ENCODE measurements at regions not wholly inside any gene's neighbourhood (a gene's known extent, or its start where the extent isn't known, plus 50 kb on each side); places are given as distances from the start of the nearest gene placed in this dataset.

DNA sequence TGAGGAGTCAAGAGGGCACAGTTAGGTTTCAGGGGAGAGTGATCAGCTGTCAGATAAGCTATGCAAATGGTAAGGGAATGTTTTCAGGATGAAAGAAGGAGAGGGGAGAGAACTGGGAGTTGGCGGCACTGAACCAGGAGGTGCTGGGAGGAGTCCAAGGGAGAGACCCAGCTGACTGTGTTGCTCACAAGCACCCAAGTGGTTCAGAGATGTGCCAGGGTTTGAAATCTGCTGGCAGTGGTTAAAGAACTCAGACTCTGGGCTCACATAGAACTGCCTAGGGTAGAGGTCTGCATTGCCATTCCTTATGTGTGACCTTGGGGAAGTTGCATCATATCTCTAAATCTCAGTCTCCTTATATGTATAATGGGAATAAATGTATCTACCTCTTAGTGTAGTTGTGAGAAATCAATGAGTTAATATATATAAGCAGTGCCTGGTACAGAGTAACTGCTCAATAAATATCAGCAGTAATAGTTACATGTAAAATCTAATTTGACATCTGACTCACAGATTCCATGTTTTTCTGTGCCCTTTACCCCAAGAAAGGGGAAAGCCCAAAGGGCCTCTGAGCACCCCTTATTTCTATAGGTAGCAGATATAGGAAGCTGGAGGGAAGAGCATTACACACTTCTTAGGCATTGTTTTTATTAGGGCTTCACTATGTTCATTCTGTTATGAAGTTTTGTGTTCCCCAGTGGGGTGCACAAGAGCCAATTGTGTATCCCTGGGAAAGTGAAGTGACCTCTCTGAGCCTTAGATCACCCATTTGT, 66.9 kb upstream of the SESN3 start:
- WGBS (ENCODE audit: extremely low coverage, insufficient read length, low lambda C conversion rate) = no CpG with 5 or more reads among the region's 1 CpG
- Histone ChIP-seq H3K27ac (ENCODE audit: insufficient read length, low read depth, low read length) (no peak overlapping the region), H3K4me2 (ENCODE audit: insufficient read depth, insufficient read length, low read length) (no peak overlapping the region)

More for the DNA sequence above, 66.9 kb upstream of the SESN3 start:
- Histone ChIP-seq H3K18ac (ENCODE audit: insufficient read length, low read depth, low read length) (no peak overlapping the region), H2AFZ (ENCODE audit: low read length) (no peak overlapping the region), H3K9ac (ENCODE audit: extremely low read depth, insufficient read length, low read length) (no peak overlapping the region), H3K4ac (ENCODE audit: low read depth, low read length) (no peak overlapping the region), H2BK120ac (ENCODE audit: low read depth, low read length, poor library complexity, severe bottlenecking) (no peak overlapping the region), H3K79me2 (ENCODE audit: insufficient read depth, low read length) (no peaks in the 10 kb centered on the region), H2BK15ac (ENCODE audit: low read depth, low read length) (no peak overlapping the region), H3K23ac (ENCODE audit: insufficient read length, low read depth, low read length) (no peak overlapping the region), H2AK5ac (ENCODE audit: insufficient read length, low read length) (no peak overlapping the region), H3K56ac (ENCODE audit: insufficient read length, low read depth, low read length) (no peak overlapping the region), H2BK12ac (ENCODE audit: insufficient read length, low read depth, low read length) (no peak overlapping the region), H4K20me1 (ENCODE audit: control insufficient read depth, insufficient read depth, insufficient read length) (no peaks in the 10 kb centered on the region), H3K23me2 (ENCODE audit: insufficient read length, low read depth, low read length, poor library complexity, severe bottlenecking) (no peaks in the 10 kb centered on the region), H3T11ph (ENCODE audit: low read length) (no peak overlapping the region), H3K14ac (ENCODE audit: insufficient read depth, low read length) (no peak overlapping the region), H4K8ac (replicated peaks; ENCODE audit: insufficient read length, low read depth, low read length) (no peak overlapping the region), H3K4me1 (ENCODE audit: insufficient read depth, low read length) (peaks cover 8% of the 10 kb centered on the region; the same call in 1 of the 2 replicates), H4K91ac (ENCODE audit: insufficient read length, low read depth, low read length) (no peak overlapping the region), H3K79me1 (ENCODE audit: insufficient read depth, low read depth, low read length, poor library complexity, severe bottlenecking) (no peaks in the 10 kb centered on the region), H2BK5ac (ENCODE audit: insufficient read length, low read length) (no peak overlapping the region), H2BK20ac (ENCODE audit: low read depth, low read length, poor library complexity, severe bottlenecking) (no peak overlapping the region), H3K9me3 (ENCODE audit: control insufficient read depth, low read depth, low read length) (no peaks in the 10 kb centered on the region), H4K5ac (ENCODE audit: insufficient read length, low read depth, low read length) (no peak overlapping the region), H3K27me3 (ENCODE audit: insufficient read depth, low read length) (no peaks in the 10 kb centered on the region)
- no peak overlapping the region for H3K4me3 Mint-ChIP-seq
- TF ChIP-seq, protein P1, sequence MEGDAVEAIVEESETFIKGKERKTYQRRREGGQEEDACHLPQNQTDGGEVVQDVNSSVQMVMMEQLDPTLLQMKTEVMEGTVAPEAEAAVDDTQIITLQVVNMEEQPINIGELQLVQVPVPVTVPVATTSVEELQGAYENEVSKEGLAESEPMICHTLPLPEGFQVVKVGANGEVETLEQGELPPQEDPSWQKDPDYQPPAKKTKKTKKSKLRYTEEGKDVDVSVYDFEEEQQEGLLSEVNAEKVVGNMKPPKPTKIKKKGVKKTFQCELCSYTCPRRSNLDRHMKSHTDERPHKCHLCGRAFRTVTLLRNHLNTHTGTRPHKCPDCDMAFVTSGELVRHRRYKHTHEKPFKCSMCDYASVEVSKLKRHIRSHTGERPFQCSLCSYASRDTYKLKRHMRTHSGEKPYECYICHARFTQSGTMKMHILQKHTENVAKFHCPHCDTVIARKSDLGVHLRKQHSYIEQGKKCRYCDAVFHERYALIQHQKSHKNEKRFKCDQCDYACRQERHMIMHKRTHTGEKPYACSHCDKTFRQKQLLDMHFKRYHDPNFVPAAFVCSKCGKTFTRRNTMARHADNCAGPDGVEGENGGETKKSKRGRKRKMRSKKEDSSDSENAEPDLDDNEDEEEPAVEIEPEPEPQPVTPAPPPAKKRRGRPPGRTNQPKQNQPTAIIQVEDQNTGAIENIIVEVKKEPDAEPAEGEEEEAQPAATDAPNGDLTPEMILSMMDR (conservative IDR thresholded peaks at IDR 0.05) = no peak
- H3K4me1 Mint-ChIP-seq = peaks cover 77 to 82% of the 10 kb centered on the region in 2 experiments
- no peaks in the 10 kb centered on the region for H3K9me3 Mint-ChIP-seq
- no peaks in the 10 kb centered on the region for H3K36me3 Mint-ChIP-seq (ENCODE audit: insufficient read depth in 1 of 3, low read depth in 3 of 3)
- peak overlapping the region in 2 of 3 experiments; percentile 13 to 23; a peak in 3 of 7 replicates for H3K27ac Mint-ChIP-seq
- no peaks in the 10 kb centered on the region for H3K27me3 Mint-ChIP-seq (ENCODE audit: low read depth)
- DNase-seq = no peak
